ENCODE measurements at regions not wholly inside any gene's neighbourhood (a gene's known extent, or its start where the extent isn't known, plus 50 kb on each side); places are given as distances from the start of the nearest gene placed in this dataset.
"Not testable (repeated sequence)": the region's sequence is repeated elsewhere in the genome, so short reads cannot be mapped to it uniquely, and the experiment has no call there.

DNA sequence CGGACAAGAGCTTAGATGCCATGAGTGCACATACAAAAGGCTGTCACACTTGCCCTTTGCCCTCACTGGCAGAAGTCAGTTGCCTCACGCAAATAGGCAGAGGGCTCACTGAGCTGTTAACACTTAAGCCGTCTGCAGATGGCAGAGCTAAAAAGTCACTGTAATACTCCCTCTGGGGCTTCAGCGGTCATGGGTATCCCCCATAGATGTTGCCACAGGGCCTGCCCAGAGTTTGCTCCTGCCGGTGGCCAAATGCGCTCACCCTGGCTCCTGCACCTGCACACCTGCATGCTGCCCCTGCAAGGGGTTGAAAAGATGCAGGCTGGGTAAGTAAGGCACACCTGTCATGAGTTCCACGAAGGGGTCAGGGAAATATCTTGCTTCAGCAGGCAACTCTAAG lies 741.5 kb downstream of the EDEM1 start:
- DNase-seq: no peak
- no peaks in the 10 kb centered on the region for H4K20me1 ChIP-seq (ENCODE audit: insufficient read depth)
- ChIA-PET POLR2A (ENCODE audit: unreplicated experiment) (no interaction called here), CTCF (no interaction called here)
- H3K4me1 ChIP-seq (replicated peaks; ENCODE audit: insufficient read depth): no peaks in the 10 kb centered on the region
- H3F3A ChIP-seq (ENCODE audit: insufficient read depth, low read depth): no peaks in the 10 kb centered on the region
- BruUV-seq (replicated peaks): no TSS peak
- H3K9me3 ChIP-seq (ENCODE audit: insufficient read depth, low read depth): no peaks in the 10 kb centered on the region
- no peaks in the 10 kb centered on the region; the same call in 1 of the 2 replicates for H3K9me2 ChIP-seq (ENCODE audit: insufficient read depth)
- no peak overlapping the region for H2AFZ ChIP-seq
- intact Hi-C loops (cut with micrococcal nuclease; ENCODE audit: unreplicated experiment): no loop called here
- no peak overlapping the region for H3K4me3 ChIP-seq
- H3K27ac ChIP-seq: no peak overlapping the region
- no peak overlapping the region for H3K4me2 ChIP-seq
- H3K36me3 ChIP-seq (ENCODE audit: low read depth): no peaks in the 10 kb centered on the region
- no peaks in the 10 kb centered on the region for H3K27me3 ChIP-seq (ENCODE audit: insufficient read depth, low read depth)
- H3K79me2 ChIP-seq (ENCODE audit: low read depth): no peaks in the 10 kb centered on the region
- no peak for TF ChIP-seq EZH2 (IDR thresholded peaks at IDR 0.05; ENCODE audit: low read depth)
- TF ChIP-seq, protein P1, sequence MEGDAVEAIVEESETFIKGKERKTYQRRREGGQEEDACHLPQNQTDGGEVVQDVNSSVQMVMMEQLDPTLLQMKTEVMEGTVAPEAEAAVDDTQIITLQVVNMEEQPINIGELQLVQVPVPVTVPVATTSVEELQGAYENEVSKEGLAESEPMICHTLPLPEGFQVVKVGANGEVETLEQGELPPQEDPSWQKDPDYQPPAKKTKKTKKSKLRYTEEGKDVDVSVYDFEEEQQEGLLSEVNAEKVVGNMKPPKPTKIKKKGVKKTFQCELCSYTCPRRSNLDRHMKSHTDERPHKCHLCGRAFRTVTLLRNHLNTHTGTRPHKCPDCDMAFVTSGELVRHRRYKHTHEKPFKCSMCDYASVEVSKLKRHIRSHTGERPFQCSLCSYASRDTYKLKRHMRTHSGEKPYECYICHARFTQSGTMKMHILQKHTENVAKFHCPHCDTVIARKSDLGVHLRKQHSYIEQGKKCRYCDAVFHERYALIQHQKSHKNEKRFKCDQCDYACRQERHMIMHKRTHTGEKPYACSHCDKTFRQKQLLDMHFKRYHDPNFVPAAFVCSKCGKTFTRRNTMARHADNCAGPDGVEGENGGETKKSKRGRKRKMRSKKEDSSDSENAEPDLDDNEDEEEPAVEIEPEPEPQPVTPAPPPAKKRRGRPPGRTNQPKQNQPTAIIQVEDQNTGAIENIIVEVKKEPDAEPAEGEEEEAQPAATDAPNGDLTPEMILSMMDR (conservative IDR thresholded peaks at IDR 0.05): no peak

DNA sequence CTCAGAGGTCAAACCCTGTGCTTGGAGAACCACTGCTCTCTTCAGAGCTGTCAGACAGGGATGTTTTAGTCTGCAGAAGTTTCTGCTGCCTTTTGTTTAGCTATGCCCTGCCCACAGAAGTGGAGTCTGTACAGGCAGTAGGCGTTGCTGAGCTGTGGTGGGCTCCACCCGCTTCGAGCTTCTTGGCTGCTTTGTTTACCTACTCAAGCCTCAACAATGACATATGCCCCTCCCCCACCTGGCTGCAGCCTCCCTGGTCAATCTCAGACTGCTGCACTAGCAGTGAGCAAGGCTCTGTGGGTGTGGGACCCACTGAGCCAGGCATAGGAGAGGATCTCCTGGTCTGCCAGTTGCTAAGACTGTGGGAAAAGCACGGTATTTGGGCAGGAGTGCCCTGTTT lies 756.6 kb downstream of the EDEM1 start:
- BruUV-seq (replicated peaks): not testable (repeated sequence)

DNA sequence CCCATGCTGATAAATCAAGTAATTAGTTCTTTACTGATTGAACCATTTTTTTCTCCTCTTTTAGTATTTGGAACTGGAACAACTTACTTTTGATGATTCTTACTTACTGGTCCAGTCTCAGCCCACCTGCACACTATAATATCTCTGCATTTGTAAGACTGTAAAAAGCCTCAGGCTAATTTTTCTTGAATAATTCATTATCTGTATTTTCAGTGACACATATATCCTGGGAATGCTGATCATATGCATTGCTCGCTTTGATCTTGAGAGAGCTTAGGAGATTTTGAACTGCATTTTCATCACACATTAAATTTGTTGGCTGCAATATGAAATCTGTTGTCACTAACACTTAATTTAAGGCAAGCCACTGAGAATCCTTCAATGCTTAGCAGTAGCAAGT lies 760.6 kb downstream of the EDEM1 start:
- no peak overlapping the region for H3K4me2 ChIP-seq
- BruUV-seq (replicated peaks): no TSS peak
- H4K20me1 ChIP-seq (ENCODE audit: insufficient read depth): no peaks in the 10 kb centered on the region
- H3K9me3 ChIP-seq (ENCODE audit: insufficient read depth, low read depth): no peaks in the 10 kb centered on the region
- no peak for DNase-seq
- H3K9me2 ChIP-seq (ENCODE audit: insufficient read depth): no peaks in the 10 kb centered on the region
- no peak overlapping the region for H3K27ac ChIP-seq
- no peak overlapping the region for H3K4me3 ChIP-seq
- H3F3A ChIP-seq (ENCODE audit: insufficient read depth, low read depth): no peaks in the 10 kb centered on the region
- ChIA-PET POLR2A (ENCODE audit: unreplicated experiment) (no interaction called here), CTCF (no interaction called here)
- no peaks in the 10 kb centered on the region for H3K36me3 ChIP-seq (ENCODE audit: low read depth)
- H2AFZ ChIP-seq: no peak overlapping the region
- H3K4me1 ChIP-seq (replicated peaks; ENCODE audit: insufficient read depth): no peaks in the 10 kb centered on the region
- TF ChIP-seq EZH2 (IDR thresholded peaks at IDR 0.05; ENCODE audit: low read depth): no peak
- TF ChIP-seq, protein P1 (conservative IDR thresholded peaks at IDR 0.05): no peak
- no peaks in the 10 kb centered on the region for H3K27me3 ChIP-seq (ENCODE audit: insufficient read depth, low read depth)
- no peaks in the 10 kb centered on the region for H3K79me2 ChIP-seq (ENCODE audit: low read depth)
- intact Hi-C loops (cut with micrococcal nuclease; ENCODE audit: unreplicated experiment): no loop called here

More for the DNA sequence above, 756.6 kb downstream of the EDEM1 start:
- H3K36me3 ChIP-seq (ENCODE audit: low read depth); H3K27ac ChIP-seq; DNase-seq; POLR2A ChIA-PET (ENCODE audit: unreplicated experiment); H3K4me2 ChIP-seq; H3K4me3 ChIP-seq; H2AFZ ChIP-seq; H3K79me2 ChIP-seq (ENCODE audit: low read depth); H3K4me1 ChIP-seq (replicated peaks; ENCODE audit: insufficient read depth); H3F3A ChIP-seq (ENCODE audit: insufficient read depth, low read depth); H3K9me2 ChIP-seq (ENCODE audit: insufficient read depth); H3K27me3 ChIP-seq (ENCODE audit: insufficient read depth, low read depth); H4K20me1 ChIP-seq (ENCODE audit: insufficient read depth); H3K9me3 ChIP-seq (ENCODE audit: insufficient read depth, low read depth); intact Hi-C loops (cut with micrococcal nuclease; ENCODE audit: unreplicated experiment); CTCF ChIA-PET: not testable (repeated sequence)

DNA sequence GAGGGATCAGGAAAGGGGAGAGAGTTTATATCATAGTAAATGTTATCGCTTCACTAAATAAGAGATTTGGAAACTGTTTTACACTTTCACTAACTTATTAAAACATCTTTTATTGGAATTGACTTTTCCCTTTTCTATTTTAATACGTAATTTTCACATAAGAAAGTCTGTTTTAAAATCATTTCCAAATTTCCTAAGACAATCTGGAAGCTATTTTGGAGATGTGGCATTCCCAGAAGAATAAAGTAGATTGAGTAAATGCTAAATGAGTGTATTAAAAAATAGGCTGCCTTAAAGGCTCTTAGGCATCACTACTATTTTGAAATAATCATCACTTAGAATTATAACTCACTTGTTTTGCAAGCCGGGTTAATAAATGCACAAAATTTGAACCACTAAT lies 763.5 kb downstream of the EDEM1 start:
- Histone ChIP-seq H3K27ac (no peak overlapping the region), H4K20me1 (ENCODE audit: insufficient read depth) (no peaks in the 10 kb centered on the region), H3K4me1 (replicated peaks; ENCODE audit: insufficient read depth) (no peaks in the 10 kb centered on the region), H3K27me3 (ENCODE audit: insufficient read depth, low read depth) (no peaks in the 10 kb centered on the region), H3K9me2 (ENCODE audit: insufficient read depth) (no peaks in the 10 kb centered on the region), H3K4me3 (no peak overlapping the region), H3K4me2 (no peak overlapping the region), H2AFZ (no peak overlapping the region), H3K36me3 (ENCODE audit: low read depth) (no peaks in the 10 kb centered on the region), H3K79me2 (ENCODE audit: low read depth) (no peaks in the 10 kb centered on the region), H3K9me3 (ENCODE audit: insufficient read depth, low read depth) (no peaks in the 10 kb centered on the region), H3F3A (ENCODE audit: insufficient read depth, low read depth) (no peaks in the 10 kb centered on the region)
- intact Hi-C loops (cut with micrococcal nuclease; ENCODE audit: unreplicated experiment): no loop called here
- TF ChIP-seq, protein P1 (conservative IDR thresholded peaks at IDR 0.05): no peak
- TF ChIP-seq EZH2 (IDR thresholded peaks at IDR 0.05; ENCODE audit: low read depth): no peak
- POLR2A ChIA-PET (ENCODE audit: unreplicated experiment): no interaction called here
- no peak for DNase-seq
- BruUV-seq (replicated peaks): no TSS peak
- CTCF ChIA-PET: no interaction called here
